ENCODE measurements at regions not wholly inside any gene's neighbourhood (a gene's known extent, or its start where the extent isn't known, plus 50 kb on each side); places are given as distances from the start of the nearest gene placed in this dataset.

DNA sequence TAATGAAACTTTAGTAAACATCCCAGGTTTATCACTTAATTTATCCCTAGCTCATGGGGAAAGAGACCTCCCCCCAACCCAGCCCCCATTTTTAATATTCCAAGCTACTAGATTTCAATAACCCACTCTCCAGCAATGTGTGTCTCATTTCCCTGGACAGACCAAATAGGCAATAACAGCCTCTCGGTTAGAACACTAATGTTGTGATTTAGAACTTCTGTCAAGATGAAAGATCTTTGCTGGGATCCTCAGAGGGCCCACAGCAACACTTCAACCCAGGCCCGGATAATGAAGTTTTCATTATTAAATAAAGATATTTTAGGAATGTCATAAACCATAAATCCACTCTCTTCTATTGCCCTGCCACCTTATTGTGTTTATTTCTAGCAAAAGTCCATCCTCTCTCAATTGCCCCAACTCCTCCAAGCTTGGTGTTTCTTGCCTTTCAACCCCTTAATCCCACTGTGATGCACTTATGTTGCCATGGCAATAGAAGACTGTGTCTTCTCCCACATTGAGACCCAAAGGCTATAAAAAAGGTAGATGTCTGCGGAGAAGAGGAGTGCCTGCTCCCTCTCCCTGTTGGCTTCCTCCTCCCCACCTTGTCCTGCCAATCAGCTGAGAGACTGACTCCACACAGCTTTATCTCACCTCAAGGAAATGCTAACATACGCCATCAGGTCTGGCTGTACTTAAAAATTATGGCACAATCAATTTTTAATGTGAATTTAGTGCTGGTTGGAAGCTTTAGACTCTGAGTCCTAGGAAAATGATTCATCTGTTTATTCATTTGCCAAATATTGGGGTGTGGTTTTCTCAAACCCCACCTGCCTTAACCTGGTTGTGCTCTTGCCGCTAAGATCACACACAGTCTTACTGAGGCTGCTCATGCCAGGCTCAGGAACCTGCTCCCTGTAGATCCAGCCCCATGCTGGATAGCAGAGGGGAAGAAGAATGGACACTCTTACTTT lies 258.3 kb upstream of the CAMK1G start:
- H3K27ac ChIP-seq (ENCODE audit: low read length), result no peak overlapping the region
- no peaks in the 10 kb centered on the region for H3K9me2 ChIP-seq (replicated peaks; ENCODE audit: insufficient read depth, low read length)
- H3K36me3 ChIP-seq (replicated peaks; ENCODE audit: insufficient read depth, low read length), result no peaks in the 10 kb centered on the region
- H3F3A ChIP-seq (ENCODE audit: insufficient read depth, low read length), result no peaks in the 10 kb centered on the region
- no peaks in the 10 kb centered on the region for H3K4me1 ChIP-seq (ENCODE audit: low read length)
- H4K20me1 ChIP-seq (ENCODE audit: insufficient read depth, low read length), result no peaks in the 10 kb centered on the region
- H3K9ac ChIP-seq (ENCODE audit: low read length), result no peak overlapping the region
- DNase-seq, result no peak
- H3K9me3 ChIP-seq (replicated peaks; ENCODE audit: insufficient read depth, low read length), result no peaks in the 10 kb centered on the region
- no peak overlapping the region for H3K4me2 ChIP-seq (ENCODE audit: low read depth, low read length)
- no peaks in the 10 kb centered on the region for H3K27me3 ChIP-seq (replicated peaks; ENCODE audit: insufficient read depth, low read length)
- H3K79me2 ChIP-seq (ENCODE audit: low read length), result no peaks in the 10 kb centered on the region
- H2AFZ ChIP-seq (ENCODE audit: low read length), result no peak overlapping the region
- TF ChIP-seq, protein P1, sequence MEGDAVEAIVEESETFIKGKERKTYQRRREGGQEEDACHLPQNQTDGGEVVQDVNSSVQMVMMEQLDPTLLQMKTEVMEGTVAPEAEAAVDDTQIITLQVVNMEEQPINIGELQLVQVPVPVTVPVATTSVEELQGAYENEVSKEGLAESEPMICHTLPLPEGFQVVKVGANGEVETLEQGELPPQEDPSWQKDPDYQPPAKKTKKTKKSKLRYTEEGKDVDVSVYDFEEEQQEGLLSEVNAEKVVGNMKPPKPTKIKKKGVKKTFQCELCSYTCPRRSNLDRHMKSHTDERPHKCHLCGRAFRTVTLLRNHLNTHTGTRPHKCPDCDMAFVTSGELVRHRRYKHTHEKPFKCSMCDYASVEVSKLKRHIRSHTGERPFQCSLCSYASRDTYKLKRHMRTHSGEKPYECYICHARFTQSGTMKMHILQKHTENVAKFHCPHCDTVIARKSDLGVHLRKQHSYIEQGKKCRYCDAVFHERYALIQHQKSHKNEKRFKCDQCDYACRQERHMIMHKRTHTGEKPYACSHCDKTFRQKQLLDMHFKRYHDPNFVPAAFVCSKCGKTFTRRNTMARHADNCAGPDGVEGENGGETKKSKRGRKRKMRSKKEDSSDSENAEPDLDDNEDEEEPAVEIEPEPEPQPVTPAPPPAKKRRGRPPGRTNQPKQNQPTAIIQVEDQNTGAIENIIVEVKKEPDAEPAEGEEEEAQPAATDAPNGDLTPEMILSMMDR (IDR thresholded peaks at IDR 0.05; ENCODE audit: low read length), result no peak
- TF ChIP-seq EZH2phosphoT487 (IDR thresholded peaks at IDR 0.05; ENCODE audit: low read length) (no peak), EZH2 (optimal IDR thresholded peaks at IDR 0.05; ENCODE audit: low read depth, low read length) (no peak)
- H3K4me3 ChIP-seq (ENCODE audit: low read length), result no peak overlapping the region

DNA sequence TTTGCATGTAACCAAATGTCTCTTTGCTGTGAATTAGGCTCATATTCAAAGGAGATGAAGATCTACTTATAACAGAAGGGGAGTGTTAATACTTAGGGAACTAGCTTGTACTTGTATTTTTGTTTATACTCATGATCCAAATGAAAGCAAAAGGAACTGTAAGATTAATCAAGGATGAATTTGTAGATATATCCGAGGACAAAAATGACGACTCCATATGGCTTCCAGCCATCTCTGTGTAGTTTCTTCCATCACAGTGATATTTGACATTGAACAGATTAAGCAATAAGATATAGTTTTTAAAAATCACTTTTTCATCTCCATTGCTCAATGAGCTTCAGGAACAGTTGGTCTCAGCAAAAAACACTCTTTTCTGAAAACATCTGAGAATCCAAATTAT lies 257.4 kb upstream of the CAMK1G start:
- Histone ChIP-seq H2AFZ (ENCODE audit: low read length) (no peak overlapping the region), H3K4me3 (ENCODE audit: low read length) (no peak overlapping the region), H3K9me3 (replicated peaks; ENCODE audit: insufficient read depth, low read length) (no peaks in the 10 kb centered on the region), H3K36me3 (replicated peaks; ENCODE audit: insufficient read depth, low read length) (no peaks in the 10 kb centered on the region), H3K4me1 (ENCODE audit: low read length) (no peaks in the 10 kb centered on the region), H3K27ac (ENCODE audit: low read length) (no peak overlapping the region), H3K4me2 (ENCODE audit: low read depth, low read length) (no peak overlapping the region), H4K20me1 (ENCODE audit: insufficient read depth, low read length) (no peaks in the 10 kb centered on the region), H3F3A (ENCODE audit: insufficient read depth, low read length) (no peaks in the 10 kb centered on the region), H3K79me2 (ENCODE audit: low read length) (no peaks in the 10 kb centered on the region), H3K27me3 (replicated peaks; ENCODE audit: insufficient read depth, low read length) (no peaks in the 10 kb centered on the region), H3K9me2 (replicated peaks; ENCODE audit: insufficient read depth, low read length) (no peaks in the 10 kb centered on the region), H3K9ac (ENCODE audit: low read length) (no peak overlapping the region)
- TF ChIP-seq EZH2 (optimal IDR thresholded peaks at IDR 0.05; ENCODE audit: low read depth, low read length) (no peak), EZH2phosphoT487 (IDR thresholded peaks at IDR 0.05; ENCODE audit: low read length) (no peak)
- TF ChIP-seq, protein P1 (IDR thresholded peaks at IDR 0.05; ENCODE audit: low read length), result no peak
- DNase-seq, result no peak

DNA sequence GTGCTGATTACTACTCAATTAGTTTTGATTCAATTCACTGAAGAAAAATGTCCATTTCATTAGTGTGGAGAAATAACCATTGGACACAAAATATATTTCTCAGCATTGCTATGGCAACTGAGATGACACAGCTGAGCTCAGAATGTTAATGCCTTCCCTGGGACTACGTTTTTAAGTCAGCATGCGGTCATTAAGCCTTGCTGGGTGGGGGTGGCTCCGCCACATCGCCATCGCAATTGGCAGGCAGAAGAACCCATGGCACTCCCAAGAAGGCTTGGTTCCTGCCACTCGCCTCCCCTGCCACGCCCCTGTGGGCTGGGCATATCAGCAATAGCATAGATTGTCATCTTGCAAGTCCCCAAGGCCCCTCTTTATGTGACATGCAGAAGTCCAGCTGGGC lies 256.7 kb upstream of the CAMK1G start:
- H3K9me2 ChIP-seq (replicated peaks; ENCODE audit: insufficient read depth, low read length), result no peaks in the 10 kb centered on the region
- no peak for TF ChIP-seq EZH2phosphoT487 (IDR thresholded peaks at IDR 0.05; ENCODE audit: low read length)
- TF ChIP-seq, protein P1 (IDR thresholded peaks at IDR 0.05; ENCODE audit: low read length), result no peak
- no peak for TF ChIP-seq EZH2 (optimal IDR thresholded peaks at IDR 0.05; ENCODE audit: low read depth, low read length)
- DNase-seq, result no peak

More for the DNA sequence above, 256.7 kb upstream of the CAMK1G start:
- Histone ChIP-seq H3K27ac (ENCODE audit: low read length) (no peak overlapping the region), H4K20me1 (ENCODE audit: insufficient read depth, low read length) (no peaks in the 10 kb centered on the region), H3K27me3 (replicated peaks; ENCODE audit: insufficient read depth, low read length) (no peaks in the 10 kb centered on the region), H3K4me2 (ENCODE audit: low read depth, low read length) (no peak overlapping the region), H3K4me3 (ENCODE audit: low read length) (no peak overlapping the region), H3K79me2 (ENCODE audit: low read length) (no peaks in the 10 kb centered on the region), H3K9ac (ENCODE audit: low read length) (no peak overlapping the region), H3K36me3 (replicated peaks; ENCODE audit: insufficient read depth, low read length) (no peaks in the 10 kb centered on the region), H2AFZ (ENCODE audit: low read length) (no peak overlapping the region), H3F3A (ENCODE audit: insufficient read depth, low read length) (no peaks in the 10 kb centered on the region), H3K9me3 (replicated peaks; ENCODE audit: insufficient read depth, low read length) (no peaks in the 10 kb centered on the region), H3K4me1 (ENCODE audit: low read length) (no peaks in the 10 kb centered on the region)

All from MM.1S (cell line).